ENCODE measurements at regions not wholly inside any gene's neighbourhood (a gene's known extent, or its start where the extent isn't known, plus 50 kb on each side); places are given as distances from the start of the nearest gene placed in this dataset.

GRCh38 chr2:168401771-168402170 lies 54.3 kb upstream of the CERS6 start:
- 29 to 100% (median 79%) methylated on average over 1 of the region's 1 CpG for WGBS, 10 experiments
- Histone ChIP-seq H3K4me3 (no peak overlapping the region), H3K27ac (no peak overlapping the region), H3K4me1 (replicated peaks in 1 of 2) (no peaks in the 10 kb centered on the region)
- in situ Hi-C loops (cut with MboI; ENCODE audit: low pct_unique_long_range_greater_than_20kb in 2 of 9, low sequenced_read_pairs in 9 of 9, unreplicated experiment in 9 of 9): no loop called here
- ATAC-seq (replicated peaks in 6 of 8): no peak

- WGBS, 10 experiments: 33 to 100% (median 90%) methylated on average over 1 of the region's 1 CpG; no CpG with 5 or more reads in 3 of the 10 experiments
- ATAC-seq (replicated peaks in 6 of 8): no peak
- Histone ChIP-seq H3K4me3 (no peak overlapping the region), H3K27ac (no peak overlapping the region), H3K4me1 (replicated peaks in 1 of 2) (no peaks in the 10 kb centered on the region)
- in situ Hi-C loops (cut with MboI; ENCODE audit: low pct_unique_long_range_greater_than_20kb in 2 of 9, low sequenced_read_pairs in 9 of 9, unreplicated experiment in 9 of 9): no loop called here
Observed at GRCh38 chr2:168402531-168402930, 53.5 kb upstream of the CERS6 start.

GRCh38 chr2:168403736-168404135 lies 52.3 kb upstream of the CERS6 start:
- ATAC-seq (replicated peaks in 6 of 8): no peak
- in situ Hi-C loops (cut with MboI; ENCODE audit: low pct_unique_long_range_greater_than_20kb in 2 of 9, low sequenced_read_pairs in 9 of 9, unreplicated experiment in 9 of 9): no loop called here
- 36 to 100% (median 80%) methylated on average over 1 to 2 of the region's 2 CpGs; no CpG with 5 or more reads in 1 of the 10 experiments for WGBS, 10 experiments
- Histone ChIP-seq H3K27ac (no peak overlapping the region), H3K4me1 (replicated peaks in 1 of 2) (no peaks in the 10 kb centered on the region), H3K4me3 (no peak overlapping the region)

GRCh38 chr2:168404764-168405163 lies 51.3 kb upstream of the CERS6 start:
- Histone ChIP-seq H3K4me1 (replicated peaks in 1 of 2) (no peaks in the 10 kb centered on the region), H3K4me3 (no peak overlapping the region), H3K27ac (no peak overlapping the region)
- in situ Hi-C loops (cut with MboI; ENCODE audit: low pct_unique_long_range_greater_than_20kb in 2 of 9, low sequenced_read_pairs in 9 of 9, unreplicated experiment in 9 of 9): no loop called here
- ATAC-seq (replicated peaks in 6 of 8): no peak
- 12 to 83% (median 78%) methylated on average over 1 to 2 of the region's 2 CpGs; no CpG with 5 or more reads in 3 of the 10 experiments for WGBS, 10 experiments

Measured in motor neuron (in vitro differentiated cells).